T1000 (cell line): ENCODE measurements at regions not wholly inside any gene's neighbourhood (a gene's known extent, or its start where the extent isn't known, plus 50 kb on each side); places are given as distances from the start of the nearest gene placed in this dataset.
"Not testable (repeated sequence)": the region's sequence is repeated elsewhere in the genome, so short reads cannot be mapped to it uniquely, and the experiment has no call there.

Experiments used
- DNase-seq: peaks from one replicate; lab custom pipeline; 2025; ENCODE audit warnings: mixed read lengths; lab: John Stamatoyannopoulos, UW

DNA sequence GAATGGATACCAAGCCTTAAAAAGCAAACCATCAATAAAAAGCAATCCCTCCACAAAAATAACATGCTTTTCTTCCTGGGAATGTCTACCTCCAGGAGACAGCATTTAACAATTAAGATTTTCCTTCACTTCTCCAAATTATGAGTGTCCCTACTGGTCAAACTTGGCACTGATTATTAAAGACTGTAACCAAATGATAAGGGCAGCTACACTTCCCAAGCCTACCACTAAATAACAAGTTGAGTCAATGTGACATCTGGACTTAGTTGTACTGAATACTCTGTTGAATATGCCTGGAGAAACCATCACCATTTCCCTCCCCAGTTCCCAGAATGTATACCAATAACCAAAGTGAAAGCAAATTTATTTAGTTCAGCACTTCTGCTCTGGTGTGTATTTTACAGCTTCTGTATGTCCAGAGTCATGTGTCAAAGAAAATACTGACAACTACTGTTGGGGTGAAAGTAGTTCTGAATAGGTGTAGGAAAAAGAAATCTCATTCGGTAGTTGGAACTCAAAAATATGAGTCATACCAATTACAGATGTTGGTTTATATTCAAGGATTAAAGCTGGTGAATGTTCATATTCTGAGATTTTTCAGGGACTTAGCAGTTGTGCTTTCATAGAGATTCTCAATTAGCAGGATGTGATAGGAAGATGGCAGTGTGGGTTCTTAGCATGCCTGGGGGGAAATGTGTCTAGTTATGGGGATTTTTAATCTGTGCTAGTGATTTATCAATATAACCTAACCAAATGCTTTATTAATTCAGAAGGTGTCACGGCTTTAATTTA lies 1291.6 kb upstream of the GYPC start:
- DNase-seq = no peak

DNA sequence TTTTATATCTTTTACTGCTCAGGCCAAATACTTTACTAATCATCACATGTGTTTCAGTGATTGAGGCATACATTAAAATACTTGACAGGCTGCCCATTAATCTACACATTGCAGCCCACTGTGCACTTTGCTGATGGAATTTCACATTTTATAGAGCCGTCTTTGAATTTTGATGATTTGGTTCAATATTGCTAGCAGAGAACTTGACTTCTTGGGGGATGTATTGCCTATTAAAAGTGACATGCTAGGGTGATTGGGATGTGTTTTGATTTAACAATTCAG lies 1291.0 kb upstream of the GYPC start:
- no peak for DNase-seq

DNA sequence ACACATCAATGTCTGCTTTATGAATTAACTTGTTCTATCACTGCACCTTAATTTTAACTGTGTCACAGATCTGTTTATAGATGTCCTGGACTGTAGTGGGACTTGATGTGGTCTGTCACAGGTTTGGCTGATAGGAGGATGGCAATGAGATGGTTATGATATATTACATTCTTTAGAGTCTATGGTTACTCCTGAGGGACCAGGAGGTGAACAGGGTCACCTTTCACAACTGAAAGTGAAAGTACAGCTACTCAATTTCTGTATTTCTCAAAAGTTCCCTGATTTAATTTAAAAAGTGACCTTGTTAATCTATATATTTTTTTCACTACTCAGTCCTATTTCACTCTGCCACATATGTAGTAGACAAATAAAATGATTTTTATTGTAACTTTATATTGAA lies 1284.1 kb upstream of the GYPC start:
- DNase-seq = no peak

DNA sequence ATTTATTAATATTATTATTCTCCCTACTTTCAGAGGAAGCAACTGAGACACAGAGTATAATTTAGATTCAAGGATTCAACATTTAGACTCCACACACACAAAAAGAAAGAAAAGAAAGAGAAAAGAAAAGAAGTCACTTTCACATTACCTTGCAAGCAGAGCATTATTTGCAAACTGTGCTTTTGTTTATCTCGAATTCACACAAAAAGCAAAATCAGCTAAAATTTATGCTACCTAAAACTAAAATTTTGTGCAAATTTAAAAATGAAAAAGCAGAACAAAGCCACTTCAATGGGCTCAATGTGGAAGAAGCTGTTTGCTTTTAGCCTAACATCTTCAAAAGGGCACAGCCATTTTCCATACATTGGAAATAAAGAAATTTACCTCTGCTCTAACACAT lies 1282.7 kb upstream of the GYPC start:
- no peak for DNase-seq

DNA sequence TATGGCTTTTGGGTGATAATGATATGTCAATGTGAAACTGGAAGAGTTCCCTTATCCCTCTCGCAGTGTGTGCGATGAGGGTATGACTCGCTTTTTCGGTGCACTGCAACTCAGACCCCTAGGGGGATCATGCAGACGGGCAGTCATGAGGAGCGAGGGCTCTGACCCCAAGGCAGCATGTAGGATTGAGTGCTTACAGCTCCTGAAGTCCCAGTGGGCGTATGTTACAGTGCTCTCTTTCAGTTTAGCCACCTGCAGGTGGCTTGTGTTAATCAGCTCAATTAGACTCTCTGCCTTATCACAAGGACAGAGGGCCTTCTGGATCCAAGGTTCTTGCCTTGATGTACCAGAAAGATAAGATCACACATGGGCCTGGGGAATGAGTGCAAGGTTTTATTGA lies 1269.9 kb upstream of the GYPC start:
- no peak for DNase-seq

DNA sequence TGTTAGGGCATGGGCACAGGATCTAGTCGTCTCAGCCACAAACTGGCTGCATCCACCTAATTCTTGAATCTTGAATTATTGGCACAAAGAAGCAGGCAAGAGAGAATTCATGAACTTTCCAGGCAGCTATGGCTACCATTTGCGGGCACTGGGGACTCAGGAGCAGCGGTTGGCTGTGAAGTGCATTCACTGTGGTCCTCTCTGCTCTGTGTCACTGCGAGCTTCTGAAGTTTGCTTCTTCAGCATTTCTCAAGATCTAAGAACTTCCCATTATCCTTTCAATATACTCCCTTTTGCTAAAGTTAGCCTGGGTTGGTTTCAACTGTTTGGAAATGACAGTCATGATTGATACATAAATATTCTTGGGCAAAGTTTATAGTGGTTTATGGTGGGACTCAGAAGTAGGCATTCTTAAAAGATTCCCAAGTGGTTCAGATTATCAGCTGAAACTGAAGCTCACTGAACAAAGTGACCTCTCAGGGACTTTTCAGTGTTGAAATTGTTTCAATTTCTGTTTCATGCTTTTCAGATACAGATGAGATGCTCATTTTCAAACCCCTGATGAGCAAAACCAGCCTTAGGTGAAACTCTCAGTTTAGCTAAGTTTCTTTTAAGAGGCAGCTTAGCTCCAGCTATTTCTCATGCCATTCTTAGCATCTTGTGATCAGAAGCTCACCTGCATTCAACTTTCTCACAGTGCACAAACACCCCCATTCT lies 1258.3 kb upstream of the GYPC start:
- no peak for DNase-seq

DNA sequence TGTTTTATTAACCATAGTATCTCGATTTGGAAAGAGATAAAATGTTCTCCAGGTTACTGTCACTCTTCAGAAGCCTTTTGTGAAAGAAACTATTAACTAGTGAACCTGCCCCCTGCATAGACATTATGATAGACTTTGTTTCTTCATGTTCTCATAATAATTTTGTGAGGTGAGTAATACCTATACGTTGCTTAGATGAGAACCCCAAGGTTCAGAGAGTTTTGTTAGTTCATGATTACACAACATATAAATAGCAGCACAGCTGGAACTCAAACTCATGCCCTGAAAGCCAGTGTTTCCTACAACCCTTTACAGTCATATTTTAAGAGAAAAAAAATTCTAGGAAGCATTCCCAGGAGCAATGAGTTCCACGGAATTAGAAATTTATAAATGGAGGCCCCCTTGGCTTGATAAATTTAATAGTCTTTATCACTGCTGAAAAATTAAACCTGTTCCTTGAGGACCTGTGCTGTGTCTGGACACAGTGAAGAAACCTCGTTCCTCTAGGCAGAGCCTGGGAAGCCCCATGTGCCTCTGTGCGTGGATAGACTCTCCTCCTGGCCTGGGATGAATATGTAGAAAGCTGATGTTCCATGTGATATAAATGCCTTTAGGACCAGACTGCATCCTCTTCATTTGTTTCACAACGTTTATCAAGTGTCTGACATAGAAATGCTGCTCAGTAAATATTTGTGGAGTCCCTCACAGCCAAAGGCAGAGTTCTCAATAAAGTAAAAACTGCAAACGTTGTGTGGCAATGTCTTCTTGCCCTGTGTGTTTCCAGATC lies 1257.0 kb upstream of the GYPC start:
- no peak for DNase-seq

DNA sequence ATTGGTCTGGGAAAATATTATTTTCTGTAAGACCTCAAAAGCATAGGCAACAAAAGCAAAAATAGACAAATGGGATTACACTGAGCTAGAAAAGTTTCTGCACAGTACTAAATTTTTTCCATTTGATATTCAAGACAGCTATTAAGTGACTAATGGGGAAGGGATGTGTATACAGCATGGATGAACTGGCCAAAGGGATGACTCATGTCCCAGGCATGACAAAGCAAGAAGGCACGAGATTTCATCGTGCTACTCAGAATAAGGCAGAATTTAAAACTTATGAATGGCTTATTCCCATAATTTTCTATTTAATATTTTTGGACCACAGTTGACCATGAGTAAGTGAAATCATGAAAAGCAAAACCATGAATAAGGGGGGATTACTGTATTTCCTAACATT lies 1250.1 kb upstream of the GYPC start:
- DNase-seq = peak; percentile 49

DNA sequence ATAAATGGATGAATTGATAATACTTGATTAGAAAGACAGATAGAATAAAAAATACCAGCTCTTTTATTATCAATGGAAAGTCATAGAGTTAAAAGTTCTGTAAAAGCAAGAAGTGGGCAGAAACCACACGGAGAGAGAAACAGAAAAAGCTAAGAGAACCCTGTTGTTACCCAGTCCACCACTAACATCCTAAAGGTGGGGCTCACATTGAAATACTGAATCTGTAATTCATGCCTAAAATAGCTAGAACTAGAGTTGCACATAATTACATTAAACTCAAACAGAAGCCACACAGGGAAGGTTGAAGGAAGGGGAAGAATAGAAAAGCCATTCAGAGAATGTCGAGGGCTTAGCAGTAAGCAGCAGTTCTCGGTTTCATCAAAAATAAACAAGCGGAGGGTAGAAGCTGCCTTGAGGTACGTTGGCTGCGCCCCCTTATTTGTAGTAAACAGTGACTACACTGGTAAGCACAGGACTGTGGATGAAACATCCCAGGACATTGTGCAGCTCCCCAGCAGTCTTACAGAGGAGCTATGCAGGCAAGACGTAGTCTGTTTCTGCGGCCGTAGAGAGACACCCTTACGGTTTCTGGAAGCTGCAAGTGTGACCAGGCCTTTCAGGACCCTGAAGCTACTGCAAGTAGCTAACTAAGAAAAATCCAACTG lies 1247.0 kb upstream of the GYPC start:
- DNase-seq = no peak

DNA sequence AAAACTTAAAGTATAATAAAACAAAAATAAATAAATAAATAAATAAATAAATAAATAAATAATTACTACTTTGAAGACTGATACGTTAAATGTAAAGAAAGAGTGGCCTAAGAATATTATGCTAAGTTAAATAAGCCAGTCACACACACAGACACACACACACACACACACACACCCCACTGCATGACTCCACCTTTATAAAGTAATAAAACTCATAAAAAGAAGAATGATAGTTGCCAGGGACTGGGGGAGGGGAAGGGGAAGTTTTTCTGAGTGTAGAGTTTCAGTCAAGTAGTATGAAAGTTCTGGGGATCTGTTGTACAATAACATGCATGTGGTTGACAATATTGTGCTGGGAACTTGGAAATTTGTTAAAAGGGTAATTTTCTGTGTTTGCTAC lies 1237.5 kb upstream of the GYPC start:
- no peak for DNase-seq

DNA sequence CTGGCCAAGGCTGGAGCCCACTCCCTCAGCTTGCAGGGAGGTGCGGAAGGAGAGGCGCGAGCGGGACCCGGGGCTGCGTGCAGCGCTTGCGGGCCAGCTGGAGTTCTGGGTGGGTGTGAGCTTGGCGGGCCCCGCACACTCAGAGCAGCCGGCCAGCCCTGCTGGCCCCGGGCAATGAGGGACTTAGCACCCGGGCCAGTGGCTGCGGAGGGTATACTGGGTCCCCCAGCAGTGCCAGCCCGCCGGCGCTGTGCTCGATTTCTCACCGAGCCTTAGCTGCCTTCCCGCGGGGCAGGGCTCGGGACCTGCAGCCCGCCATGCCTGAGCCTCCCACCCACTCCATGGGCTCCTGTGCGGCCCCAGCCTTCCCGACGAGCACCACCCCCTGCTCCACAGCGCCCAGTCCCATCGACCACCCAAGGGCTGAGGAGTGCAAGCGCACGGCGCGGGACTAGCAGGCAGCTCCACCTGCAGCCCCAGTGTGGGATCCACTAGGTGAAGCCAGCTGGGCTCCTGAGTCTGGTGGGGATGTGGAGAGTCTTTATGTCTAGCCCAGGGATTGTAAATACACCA lies 1233.7 kb upstream of the GYPC start:
- DNase-seq = not testable (repeated sequence)

DNA sequence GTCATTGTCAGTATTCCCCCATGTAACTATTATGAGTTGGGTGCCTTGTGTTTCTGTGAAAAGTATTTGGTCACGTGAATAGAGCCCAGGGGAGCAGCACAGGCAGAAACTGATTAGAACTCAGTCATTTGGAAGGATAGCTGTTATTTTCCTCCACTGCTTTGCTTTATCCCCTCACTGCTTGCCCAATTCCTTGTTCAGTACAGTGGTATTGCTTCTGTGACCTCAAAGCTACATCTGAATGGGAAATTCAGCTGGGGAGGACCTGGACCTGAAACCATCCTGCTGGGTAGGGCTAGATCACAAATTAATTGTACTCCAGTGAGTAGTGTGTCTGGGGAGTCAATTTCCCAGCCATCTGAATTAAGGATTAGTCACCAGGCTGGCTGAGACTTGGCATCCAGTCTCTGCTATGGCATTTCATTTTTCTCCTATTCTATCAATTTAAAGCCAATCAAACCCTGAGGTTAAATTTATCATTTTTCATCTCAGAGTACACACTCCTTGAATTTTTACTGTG lies 1231.6 kb upstream of the GYPC start:
- DNase-seq = no peak

DNA sequence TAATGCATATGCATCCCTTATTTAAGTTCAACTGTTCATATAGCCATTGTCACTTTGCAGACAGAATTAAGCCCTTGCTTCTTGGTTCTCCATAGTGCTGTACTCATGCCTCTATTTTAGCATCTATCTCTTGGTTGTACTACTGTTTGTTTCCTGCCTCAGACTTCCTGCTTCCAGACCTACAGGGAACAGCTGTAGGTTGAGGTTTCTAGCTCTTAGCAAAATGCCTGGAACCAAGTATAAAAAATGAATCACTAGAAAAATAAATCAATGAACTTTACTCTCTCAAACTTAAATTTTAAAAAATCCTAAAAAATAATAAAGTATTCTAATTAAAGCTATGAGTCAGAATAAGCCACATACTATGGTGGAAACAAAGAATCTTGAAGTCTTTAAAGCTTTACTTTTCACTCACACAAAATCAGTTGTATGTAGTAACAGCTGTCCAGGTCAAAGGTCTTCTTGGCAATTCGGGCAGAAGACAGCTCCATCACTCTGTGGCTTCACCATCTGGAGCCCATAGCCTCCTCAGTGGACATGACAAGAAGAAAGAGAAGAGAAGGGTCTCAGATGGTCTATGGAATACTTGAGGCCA lies 1228.1 kb upstream of the GYPC start:
- no peak for DNase-seq

DNA sequence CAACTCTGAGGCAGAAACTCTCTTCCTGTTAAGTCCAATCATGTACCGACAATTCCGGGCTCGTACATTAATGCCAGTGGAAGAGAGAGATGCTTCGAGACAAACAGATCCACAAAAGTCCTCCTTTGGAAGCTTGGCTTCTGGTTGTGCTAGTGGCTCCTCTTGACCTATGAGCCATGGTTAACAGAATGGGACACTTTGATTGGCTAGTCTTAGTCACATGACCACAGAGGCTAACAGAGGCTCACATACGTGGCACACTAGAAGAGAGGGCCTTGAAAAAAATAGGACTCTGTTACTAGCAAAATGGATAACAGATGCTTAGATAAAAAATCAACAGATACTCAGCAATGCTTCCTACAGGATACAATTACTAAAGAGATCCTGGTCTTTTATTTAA lies 1211.9 kb upstream of the GYPC start:
- DNase-seq = no peak

DNA sequence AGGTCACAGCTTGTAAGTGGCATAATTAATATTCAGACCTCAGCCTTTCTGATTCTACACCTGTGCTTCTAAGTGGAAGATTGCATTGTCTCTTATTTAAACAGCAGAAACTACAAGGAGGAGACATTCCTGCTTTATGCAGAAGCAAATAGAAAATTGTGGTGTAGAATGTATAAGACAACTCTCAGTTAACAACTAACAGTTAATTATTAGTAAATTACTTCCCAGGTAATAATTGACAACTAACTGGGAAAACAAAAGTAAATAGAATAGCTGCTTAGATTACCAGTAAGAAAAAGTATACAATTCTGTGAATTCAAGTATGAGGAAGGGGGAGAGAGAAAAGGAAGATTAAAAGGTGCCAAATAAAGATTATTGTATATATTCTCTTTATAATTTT lies 1210.5 kb upstream of the GYPC start:
- DNase-seq = no peak

DNA sequence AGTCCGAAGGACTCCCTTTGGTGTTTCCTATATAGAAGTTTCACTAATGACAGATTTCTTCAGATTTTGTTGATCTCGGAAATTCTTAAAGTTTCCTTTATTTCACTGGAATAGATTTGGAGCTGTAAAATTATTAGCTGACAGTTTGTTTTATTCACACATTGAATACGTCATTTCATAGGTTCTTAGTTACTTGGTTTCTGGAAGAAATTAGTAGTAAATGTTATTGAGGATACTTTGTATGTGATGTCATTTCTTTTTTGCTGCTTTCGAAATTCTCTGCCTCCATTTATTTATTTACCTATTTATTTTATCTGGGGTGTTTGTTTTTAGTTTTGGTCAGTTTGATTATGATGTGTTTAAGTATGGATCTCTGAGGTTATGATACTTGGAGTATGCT lies 1205.9 kb upstream of the GYPC start:
- no peak for DNase-seq

DNA sequence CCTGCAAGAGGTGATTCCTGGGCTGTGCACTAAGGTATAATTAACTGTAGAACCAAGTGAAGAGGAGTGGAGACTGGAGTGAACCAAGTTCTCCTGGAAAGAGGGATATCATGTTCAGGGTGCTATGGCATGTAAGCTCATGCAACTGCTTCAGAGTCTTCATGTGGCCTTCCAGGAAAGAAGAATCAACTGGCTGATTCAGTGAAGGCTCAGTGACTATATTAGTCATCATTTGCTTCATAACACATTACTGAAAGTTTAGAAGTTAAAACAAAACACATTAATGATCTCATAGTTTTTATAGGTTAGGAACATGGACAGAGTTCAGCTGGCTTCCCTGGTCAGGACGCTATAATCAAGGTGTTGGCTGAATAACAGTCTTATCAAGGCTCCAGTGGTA lies 1200.8 kb upstream of the GYPC start:
- DNase-seq = no peak

DNA sequence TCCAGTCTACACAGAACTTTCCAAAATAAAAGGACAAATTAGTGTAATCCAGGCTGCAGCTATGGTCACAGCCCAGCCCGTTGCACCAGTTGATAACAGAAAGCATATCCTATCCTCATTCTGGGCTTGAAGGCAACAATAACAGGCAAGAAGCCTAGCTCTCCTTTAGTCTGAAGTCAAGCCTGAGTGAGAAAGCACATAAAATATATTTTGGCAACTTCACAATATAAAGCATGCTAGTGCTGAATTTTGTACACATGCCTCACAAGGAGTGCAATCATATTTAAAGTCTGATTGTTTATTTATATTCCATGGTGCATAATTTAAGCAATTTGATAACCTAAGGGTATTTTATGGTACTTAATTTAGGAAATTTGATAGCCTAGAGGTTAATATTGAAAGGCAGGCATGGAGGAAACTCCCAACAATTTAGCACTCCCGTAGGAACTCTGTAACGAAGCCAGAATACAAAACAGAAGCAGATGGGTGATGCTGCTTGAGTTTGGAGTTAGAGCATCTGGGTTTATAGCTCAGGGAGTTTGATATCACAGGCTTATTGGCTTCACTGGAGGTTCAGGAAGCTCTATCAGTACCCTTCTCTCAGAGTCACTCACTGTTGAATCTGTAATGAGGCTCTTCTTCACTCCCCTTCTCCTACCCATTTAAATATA lies 1199.1 kb upstream of the GYPC start:
- no peak for DNase-seq

DNA sequence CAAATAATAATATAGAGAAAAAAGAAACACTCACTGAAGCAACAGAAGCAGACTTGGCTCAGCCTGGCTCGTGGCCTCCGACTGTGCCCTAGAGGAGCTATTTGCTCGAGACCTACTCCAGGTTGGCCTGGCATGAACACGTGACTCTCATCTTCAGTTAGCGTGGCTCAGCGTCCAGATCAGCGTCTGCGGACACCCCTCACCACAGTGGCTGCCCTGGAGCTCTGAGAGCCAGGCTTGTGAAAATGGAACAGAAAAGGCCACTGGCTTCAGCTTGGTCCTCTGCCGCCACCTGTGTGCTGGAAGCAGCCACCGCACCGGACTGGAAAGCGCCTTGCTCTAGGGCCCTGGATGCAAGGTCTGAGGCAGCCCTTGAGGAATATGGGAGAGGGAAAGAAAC lies 1184.0 kb upstream of the GYPC start:
- DNase-seq = no peak

DNA sequence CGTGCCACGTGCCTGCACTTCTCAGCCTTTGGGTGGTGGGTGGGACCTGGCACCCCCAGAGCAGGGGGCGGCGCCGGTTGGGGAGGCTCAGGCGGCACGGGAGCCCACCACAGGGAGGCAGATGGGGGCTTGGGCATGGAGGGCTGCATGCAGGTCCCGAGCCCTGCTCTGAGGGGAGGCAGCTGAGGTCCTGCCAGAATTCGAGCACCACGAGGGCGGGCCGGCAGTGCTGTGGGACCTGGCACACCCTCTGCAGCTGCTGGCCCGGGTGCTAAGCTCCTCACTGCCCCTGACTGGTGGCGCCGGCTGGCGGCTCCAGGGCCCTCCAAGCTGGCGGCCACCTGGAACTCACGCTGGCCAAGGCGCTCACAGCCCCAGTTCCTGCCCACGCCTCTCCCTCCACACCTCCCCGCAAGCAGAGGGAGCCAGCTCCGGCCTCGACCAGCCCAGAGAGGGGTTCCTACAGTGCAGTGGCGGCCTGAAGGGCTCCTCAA lies 1176.8 kb upstream of the GYPC start:
- no peak for DNase-seq

DNA sequence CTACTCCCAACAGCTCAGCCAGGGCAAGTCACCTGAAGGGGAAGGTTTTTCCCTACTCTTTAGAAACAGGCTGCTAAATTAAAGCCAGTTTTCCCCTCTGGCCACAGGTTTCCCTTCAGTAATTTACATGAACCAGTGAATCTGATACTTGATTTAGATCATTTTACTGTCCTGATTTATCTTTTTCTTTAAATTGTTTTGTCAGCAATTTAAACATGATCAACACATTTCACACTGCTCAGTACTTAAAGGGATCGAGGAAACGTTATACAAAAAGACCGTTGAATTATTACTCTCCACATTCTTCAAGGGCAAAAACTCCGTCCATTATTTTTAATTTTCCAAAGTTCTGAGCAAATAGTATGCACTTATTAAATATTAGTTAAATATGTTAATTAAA lies 1165.7 kb upstream of the GYPC start:
- DNase-seq = no peak
